ENCODE measurements at regions not wholly inside any gene's neighbourhood (a gene's known extent, or its start where the extent isn't known, plus 50 kb on each side); places are given as distances from the start of the nearest gene placed in this dataset.

GRCh38 chr16:85338638-85338982 lies 226.3 kb upstream of the CIBAR2 start:
- no peak overlapping the region for H3K4me3 ChIP-seq (ENCODE audit: insufficient read depth, low read depth, low read length)
- no peak overlapping the region for H4K91ac ChIP-seq (ENCODE audit: insufficient read depth, low read depth, low read length)
- H3K23ac ChIP-seq (ENCODE audit: low read depth, low read length): no peak overlapping the region
- H3K18ac ChIP-seq (ENCODE audit: low read depth, low read length): no peak overlapping the region
- dilution Hi-C loops (cut with HindIII; ENCODE audit: low sequenced_read_pairs, unreplicated experiment): no loop called here
- H3K56ac ChIP-seq (ENCODE audit: extremely low read depth, insufficient read depth, low read length): no peak overlapping the region
- no peak overlapping the region for H2BK120ac ChIP-seq (ENCODE audit: low read depth, low read length)
- no peak for DNase-seq
- no peak overlapping the region for H4K8ac ChIP-seq (ENCODE audit: low read depth in 2 of 2, low read length in 2 of 2)
- no peak overlapping the region for H2BK15ac ChIP-seq (ENCODE audit: low read depth, low read length)
- TF ChIP-seq CHD1 (IDR thresholded peaks at IDR 0.05; ENCODE audit: low read depth, low read length) (no peak), RAD21 (IDR thresholded peaks at IDR 0.05; ENCODE audit: low read length) (no peak)
- H4K5ac ChIP-seq (ENCODE audit: low read depth, low read length): no peak overlapping the region
- H3K9ac ChIP-seq (ENCODE audit: low read depth, low read length): no peak overlapping the region
- H2BK20ac ChIP-seq (ENCODE audit: low read depth, low read length): no peak overlapping the region
- H3K9me1 ChIP-seq (ENCODE audit: insufficient read depth, low read length): peaks cover 7% of the 10 kb centered on the region
- CTCF ChIA-PET: no interaction called here
- intact Hi-C loops (cut with micrococcal nuclease): no loop called here
- H2AK9ac ChIP-seq (replicated peaks; ENCODE audit: low read depth, low read length, poor library complexity): no peak overlapping the region
- H4K20me1 ChIP-seq (ENCODE audit: insufficient read depth, low read length): peaks cover 84% of the 10 kb centered on the region
- POLR2A ChIA-PET (ENCODE audit: unreplicated experiment): no interaction called here
- no peak overlapping the region for H3K27ac ChIP-seq (ENCODE audit: insufficient read depth, low read length)
- H3K9me3 ChIP-seq (ENCODE audit: control insufficient read depth, insufficient read depth, low read length): no peaks in the 10 kb centered on the region
- peaks cover 2% of the 10 kb centered on the region; the same call in 1 of the 2 replicates for H3K4me1 ChIP-seq (ENCODE audit: control insufficient read depth, insufficient read depth, low read length)
- no peak for ATAC-seq (ENCODE audit: low read depth)
- no TSS peak for BruUV-seq (replicated peaks)
- H2AFZ ChIP-seq (replicated peaks; ENCODE audit: low read length, poor library complexity): peak overlapping the region; percentile 33
- WGBS, 2 experiments (ENCODE audit: extremely low coverage in 2 of 2, insufficient read length in 1 of 2): 100% methylated on average over 5 of the region's 15 CpGs; no CpG with 5 or more reads in 1 of the 2 experiments
- H3K27me3 ChIP-seq (ENCODE audit: control insufficient read depth, insufficient read depth, low read length): no peaks in the 10 kb centered on the region
- H3K79me1 ChIP-seq (ENCODE audit: low read depth in 1 of 2, low read length in 2 of 2): peaks cover 9 to 53% of the 10 kb centered on the region in 2 experiments; a peak in 3 of 4 replicates
- no peak overlapping the region for H3K4me2 ChIP-seq (ENCODE audit: low read depth, low read length)
- no peak overlapping the region for H3K4ac ChIP-seq (ENCODE audit: low read depth, low read length)
- peaks cover 1% of the 10 kb centered on the region for H3K36me3 ChIP-seq (ENCODE audit: control insufficient read depth, insufficient read depth, low read length)
- H2AK5ac ChIP-seq (ENCODE audit: low read depth, low read length): no peak overlapping the region
- no peak overlapping the region for H2BK5ac ChIP-seq (ENCODE audit: low read depth, low read length, poor library complexity, severe bottlenecking)
- in situ Hi-C loops (cut with MboI; ENCODE audit: low sequenced_read_pairs): no loop called here
- H3K14ac ChIP-seq (replicated peaks; ENCODE audit: low read depth, low read length): no peak overlapping the region

All from IMR-90 (cell line).